ENCODE measurements at regions not wholly inside any gene's neighbourhood (a gene's known extent, or its start where the extent isn't known, plus 50 kb on each side); places are given as distances from the start of the nearest gene placed in this dataset.
"Not testable (repeated sequence)": the region's sequence is repeated elsewhere in the genome, so short reads cannot be mapped to it uniquely, and the experiment has no call there.

- DNase-seq (ENCODE audit: low spot score): no peak
Observed at GRCh38 chrX:110964786-110965185, 131.2 kb upstream of the PAK3 start.

DNA sequence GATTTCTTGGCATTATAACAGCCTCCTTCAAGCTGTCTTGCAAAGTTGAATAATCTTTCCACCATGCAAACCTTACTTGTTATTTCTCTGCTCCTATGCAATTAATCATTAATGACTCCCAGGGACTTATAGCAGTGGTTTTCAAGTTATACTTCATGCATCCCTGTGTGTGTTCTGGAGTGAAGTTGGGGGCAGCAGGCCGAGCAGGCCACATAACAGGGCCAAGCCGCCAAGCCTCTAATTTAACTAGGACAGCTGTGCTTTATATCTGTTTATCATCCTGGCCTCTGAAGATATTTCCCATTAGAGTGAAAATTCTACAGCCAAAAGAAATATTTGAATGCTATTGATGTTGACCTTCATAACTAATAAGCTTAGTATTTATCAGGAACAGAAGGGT, 133.5 kb upstream of the PAK3 start:
- no peak for DNase-seq (ENCODE audit: low spot score)

GRCh38 chrX:110955706-110956105, 140.3 kb upstream of the PAK3 start:
- DNase-seq (ENCODE audit: low spot score): no peak

DNA sequence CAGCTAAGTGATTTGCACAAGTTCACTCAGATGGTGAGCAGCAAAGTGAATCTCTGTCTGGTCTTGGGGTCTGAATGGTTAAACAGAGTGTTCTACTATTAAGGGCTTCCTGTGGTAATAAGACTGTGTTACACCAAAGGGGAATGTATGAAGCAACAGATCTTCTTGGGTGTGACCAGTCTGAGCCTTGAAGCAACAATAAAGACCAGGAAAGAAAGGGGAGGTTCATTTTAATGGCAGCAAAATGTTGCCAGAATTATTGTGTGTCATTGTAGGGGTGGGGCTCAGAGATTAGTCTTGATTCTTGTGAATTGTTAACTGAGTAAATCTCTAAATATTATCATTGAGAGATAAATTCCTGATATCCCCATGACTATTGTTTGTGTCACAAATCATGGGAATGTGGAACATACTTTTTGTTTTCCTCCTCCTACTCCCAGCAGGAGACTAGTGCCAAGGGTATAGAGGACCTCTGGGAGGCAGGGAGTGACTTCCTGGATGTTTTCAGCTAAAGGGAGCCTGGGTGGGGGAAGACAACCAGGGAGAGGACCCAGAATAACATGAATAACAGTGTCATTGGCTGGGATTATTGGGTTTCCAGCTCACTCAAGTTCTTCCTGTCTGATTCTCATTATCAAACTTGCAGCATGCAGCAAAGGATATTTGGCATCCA, 141.4 kb upstream of the PAK3 start:
- DNase-seq (ENCODE audit: low spot score): no peak

DNA sequence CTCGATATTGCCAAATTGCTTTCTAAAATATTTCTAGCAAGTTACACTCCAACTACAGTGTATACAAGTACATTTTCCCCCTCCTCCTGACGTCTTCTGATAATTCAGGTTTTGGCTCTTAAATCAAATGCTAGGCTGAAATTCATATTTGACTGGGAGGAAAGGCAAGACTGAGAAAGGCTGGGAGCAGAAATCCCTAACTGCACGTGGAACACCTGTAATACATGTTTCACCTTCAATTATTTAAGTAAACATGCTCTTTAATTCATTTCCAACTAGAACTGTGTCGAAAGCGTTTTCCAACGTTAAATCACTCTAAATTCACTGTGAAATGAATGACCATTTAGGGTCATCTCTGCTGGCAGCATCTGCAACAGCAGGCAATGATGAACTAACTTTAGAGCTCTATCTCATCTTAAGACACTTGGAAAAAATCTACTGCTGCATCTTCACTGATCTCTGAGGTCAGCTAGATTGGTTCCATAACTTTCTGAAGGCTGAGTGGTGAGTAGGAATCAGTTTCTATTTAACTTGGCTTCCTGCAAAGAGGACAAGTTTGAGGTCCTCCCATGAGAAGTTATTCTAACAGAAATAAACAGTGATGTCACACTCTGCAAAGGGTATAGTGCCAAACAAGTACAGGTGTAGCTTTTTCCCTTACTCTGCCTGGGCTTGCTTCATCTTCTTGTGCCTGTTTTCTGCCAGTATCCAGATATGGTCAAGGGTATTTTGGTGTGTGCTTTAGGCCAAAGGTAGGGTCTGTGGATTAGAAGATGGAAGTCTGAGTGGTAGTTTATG, 144.3 kb upstream of the PAK3 start:
- no peak for DNase-seq (ENCODE audit: low spot score)

DNA sequence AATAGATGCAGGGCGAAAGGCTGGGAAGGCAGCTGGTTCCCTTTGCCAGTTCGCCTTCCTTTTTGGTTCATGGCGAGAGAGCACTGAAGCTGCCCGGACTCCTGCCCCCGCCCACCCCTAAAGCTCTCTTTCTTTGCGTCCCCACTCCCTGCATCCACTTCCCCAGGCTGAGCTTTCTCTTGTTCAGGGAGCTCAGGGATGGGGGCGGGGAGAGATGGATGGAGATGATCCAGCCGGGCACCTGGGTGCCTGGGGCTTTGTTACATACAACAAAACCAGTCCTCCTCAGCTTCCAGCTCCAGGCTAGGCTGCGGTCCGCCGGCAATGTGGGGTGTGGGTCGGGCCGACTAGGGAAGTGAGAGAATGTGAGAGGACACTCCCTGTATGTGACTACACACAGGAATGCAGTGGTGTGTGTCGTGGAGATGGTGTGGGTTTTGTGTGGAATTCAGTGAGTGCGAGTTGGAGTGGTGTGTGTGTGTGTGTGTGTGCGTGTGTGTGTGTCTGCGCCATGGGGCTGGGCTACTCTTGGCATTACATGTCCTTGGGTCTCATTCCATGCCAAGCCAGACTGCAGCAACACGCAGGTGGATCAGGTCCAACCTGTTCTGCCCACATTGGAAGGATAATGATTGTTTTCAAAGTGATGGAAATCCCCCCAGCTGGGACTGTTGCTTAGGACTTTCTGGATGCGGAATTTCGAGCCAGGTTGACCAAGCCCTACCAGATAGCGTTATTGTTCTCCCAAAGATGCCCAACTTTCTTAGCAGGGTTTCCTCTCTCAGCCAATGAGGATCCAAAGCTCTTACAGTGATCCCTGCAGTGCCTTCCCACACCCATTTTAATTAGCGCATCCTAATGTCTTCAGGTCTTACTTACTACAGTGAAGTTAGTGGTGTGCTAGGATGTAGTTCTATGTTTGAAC, 149.4 kb upstream of the CHRDL1 start:
- no peak for DNase-seq (ENCODE audit: low spot score)

GRCh38 chrX:110944311-110944750, 148.7 kb upstream of the CHRDL1 start:
- no peak for DNase-seq (ENCODE audit: low spot score)

DNA sequence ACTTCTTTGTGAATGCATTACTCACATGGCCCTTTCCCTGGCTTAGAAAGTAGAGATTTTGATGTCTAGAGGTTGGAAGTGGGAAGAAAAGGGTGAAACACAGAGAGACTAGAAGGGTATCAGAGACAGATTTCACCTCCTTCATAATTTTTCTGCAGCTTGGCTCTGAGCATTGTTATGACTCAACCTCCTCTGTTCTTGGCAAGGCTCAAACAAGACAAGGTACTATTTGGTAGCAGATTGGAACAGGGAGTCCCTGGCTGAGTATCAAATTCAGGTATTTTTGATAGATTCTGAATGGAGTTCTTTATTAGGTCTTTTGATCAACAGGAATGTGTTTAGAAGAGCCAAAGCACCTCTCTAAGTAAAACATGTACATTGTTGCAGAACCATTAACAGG, 146.3 kb upstream of the CHRDL1 start:
- DNase-seq (ENCODE audit: low spot score): no peak

DNA sequence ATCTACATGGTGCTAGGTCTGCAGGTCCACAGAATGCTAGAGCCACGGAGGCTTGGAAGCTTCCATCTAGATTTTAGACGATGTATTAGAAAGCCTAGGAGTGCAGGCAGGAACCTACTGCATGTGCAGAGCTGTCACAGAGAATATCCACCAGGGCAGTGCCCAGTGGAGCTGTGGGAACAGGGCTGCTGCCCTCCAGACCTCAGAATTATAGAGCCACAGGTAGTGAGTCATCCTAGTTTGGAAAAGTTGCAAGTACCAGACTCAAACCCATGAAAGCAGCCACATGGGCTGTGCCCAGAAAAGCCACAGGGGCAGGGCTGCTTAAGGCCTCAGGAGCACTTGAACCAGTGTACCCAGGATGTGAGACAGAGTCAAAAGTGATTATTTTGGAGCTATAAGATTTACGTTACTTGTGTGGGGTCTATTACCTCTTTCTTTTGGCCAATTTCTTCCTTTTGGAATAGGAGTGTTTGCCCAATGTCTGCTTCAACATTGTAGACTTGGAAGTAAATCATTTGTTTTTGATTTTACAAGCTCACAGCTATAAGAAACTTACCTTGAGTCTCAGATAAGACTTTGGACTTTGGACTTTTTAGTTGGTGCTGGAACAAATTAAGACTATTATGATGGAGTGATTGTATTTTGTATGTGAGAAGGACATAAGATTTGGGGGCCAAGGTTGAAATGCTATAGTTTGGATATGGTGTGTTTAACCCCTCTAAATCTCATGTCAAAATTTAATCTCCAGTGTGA, 143.5 kb upstream of the CHRDL1 start:
- DNase-seq (ENCODE audit: low spot score): no peak

- no peak for DNase-seq (ENCODE audit: low spot score)
Observed at GRCh38 chrX:110924871-110925270, 129.3 kb upstream of the CHRDL1 start.

DNA sequence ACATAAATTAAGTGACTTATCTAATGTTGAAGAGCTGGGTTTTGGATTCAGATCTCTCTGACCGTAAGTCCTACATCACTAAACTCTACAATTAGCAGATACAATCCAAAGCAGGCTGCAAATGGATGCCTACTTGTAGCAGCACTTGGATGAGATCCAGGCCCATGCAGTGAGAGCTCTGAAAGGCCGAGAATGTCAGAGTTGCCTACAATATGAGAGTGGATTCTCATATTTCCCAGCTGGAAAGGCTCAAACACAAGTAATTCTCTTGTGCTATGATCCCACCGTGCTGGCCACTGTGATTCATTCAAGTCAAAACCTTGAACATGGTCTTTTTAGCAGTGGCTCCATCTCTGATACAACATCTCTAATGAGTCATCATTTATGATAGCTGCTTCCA, 125.4 kb upstream of the CHRDL1 start:
- no peak for DNase-seq (ENCODE audit: low spot score)

DNA sequence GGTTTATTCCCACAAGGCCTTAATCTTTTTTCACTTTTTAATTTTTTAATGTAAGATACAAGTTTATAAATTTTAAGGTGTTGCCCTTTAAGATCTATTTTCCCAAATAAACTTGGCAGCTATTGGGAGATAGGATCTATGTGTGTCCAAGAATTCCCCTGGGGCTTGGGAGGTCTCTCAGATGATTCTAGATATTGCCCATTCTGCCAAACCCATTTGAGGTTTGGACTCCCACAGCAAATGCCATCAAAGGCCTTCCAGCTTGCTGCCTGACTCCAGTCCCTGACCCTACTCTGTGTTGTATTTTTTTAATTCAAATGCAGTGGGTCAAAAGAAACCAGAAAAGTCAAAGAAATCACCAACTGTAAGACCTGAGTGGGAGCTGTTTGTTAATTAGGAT, 120.0 kb upstream of the CHRDL1 start:
- no peak for DNase-seq (ENCODE audit: low spot score)

- DNase-seq (ENCODE audit: low spot score): peak; percentile 9
Observed at GRCh38 chrX:110915111-110915510, 119.5 kb upstream of the CHRDL1 start.

DNA sequence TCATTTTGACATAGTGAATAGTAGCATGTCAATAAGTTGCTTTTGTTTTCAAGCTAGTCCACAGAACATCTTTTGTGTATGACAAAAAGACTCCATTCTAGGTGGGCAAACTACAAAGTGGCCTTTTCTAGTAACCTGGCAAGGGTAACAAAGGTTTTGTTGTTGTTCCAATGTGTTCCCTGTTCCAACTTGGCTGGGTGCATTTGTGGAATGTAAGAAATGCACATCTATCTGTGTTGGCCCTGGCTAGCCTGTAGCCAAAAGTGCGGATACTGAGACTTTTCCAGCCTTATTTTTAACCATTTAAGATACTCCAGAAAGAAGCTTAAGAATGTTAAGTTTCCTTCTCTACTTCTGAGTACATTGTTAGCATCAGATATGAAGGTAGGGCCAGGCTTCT, 118.7 kb upstream of the CHRDL1 start:
- DNase-seq (ENCODE audit: low spot score): no peak

GRCh38 chrX:110904747-110905146, 109.1 kb upstream of the CHRDL1 start:
- DNase-seq (ENCODE audit: low spot score): not testable (repeated sequence)

DNA sequence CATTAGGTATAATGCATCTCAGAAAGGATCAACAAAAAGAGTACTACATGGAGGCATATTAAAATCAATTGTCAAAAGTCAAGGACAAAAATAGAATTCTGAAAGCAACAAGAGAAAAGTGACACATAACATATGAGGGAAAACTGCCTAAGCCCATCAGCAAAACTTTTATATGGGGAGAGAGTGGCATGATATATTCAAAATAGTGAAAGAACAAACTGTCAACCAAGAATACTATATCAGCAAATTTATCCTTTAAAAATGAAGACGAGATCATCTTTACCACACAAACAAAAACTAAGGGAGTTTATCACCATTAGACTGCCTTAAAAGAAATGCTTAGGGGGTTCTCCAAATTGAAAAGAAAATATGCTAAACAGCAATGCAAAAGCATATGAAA, 86.4 kb upstream of the CHRDL1 start:
- no peak for DNase-seq (ENCODE audit: low spot score)

- no peak for DNase-seq (ENCODE audit: low spot score)
Observed at GRCh38 chrX:110877326-110877725, 81.7 kb upstream of the CHRDL1 start.

- DNase-seq (ENCODE audit: low spot score): no peak
Observed at GRCh38 chrX:110871839-110872238, 76.2 kb upstream of the CHRDL1 start.

- no peak for DNase-seq (ENCODE audit: low spot score)
Observed at GRCh38 chrX:110866421-110866820, 70.8 kb upstream of the CHRDL1 start.

- no peak for DNase-seq (ENCODE audit: low spot score)
Observed at GRCh38 chrX:110863883-110864282, 68.3 kb upstream of the CHRDL1 start.

DNA sequence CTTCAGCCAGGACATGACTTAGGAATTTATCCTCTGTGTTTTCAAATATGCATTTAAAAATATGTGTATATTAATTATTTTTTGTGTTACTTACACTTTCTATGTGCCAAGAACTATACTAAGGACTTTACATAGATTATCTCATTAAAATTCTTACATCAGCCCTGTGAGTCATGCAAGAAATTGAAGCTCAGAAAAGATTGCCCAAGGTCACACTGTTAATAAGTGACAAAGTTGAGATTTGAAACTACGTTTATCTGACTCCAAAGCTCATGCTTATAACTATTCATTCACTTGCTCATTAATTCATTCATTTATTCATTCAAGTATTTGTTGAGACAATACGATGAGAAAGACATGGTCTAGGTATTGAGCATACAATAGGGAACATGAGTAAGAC, 62.9 kb upstream of the CHRDL1 start:
- DNase-seq (ENCODE audit: low spot score): no peak

- DNase-seq (ENCODE audit: low spot score): peak; percentile 31
Observed at GRCh38 chrX:110853610-110854009, 58.0 kb upstream of the CHRDL1 start.
